ENCODE measurements at regions not wholly inside any gene's neighbourhood (a gene's known extent, or its start where the extent isn't known, plus 50 kb on each side); places are given as distances from the start of the nearest gene placed in this dataset.

GRCh38 chr9:121574774-121575519 lies 75.3 kb upstream of the GGTA1 start:
- Histone ChIP-seq H3K36me3 (no peaks in the 10 kb centered on the region), H3K27ac (no peak overlapping the region), H3K9me3 (no peaks in the 10 kb centered on the region), H3K4me3 (no peak overlapping the region), H3K4me1 (peaks cover 0 to 27% (median 13%) of the 10 kb centered on the region in 4 donors), H3K27me3 (no peaks in the 10 kb centered on the region)
- no peak for TF ChIP-seq CTCF (IDR thresholded peaks at IDR 0.05)
- no peak for DNase-seq
- intact Hi-C loops (cut with DNase I; ENCODE audit: low total_unique reads) = no loop called here

- Histone ChIP-seq H3K9me3 (no peaks in the 10 kb centered on the region), H3K27me3 (no peaks in the 10 kb centered on the region), H3K36me3 (no peaks in the 10 kb centered on the region), H3K4me1 (peaks cover 0 to 19% (median 8%) of the 10 kb centered on the region in 4 donors), H3K4me3 (no peak overlapping the region), H3K27ac (no peak overlapping the region)
- no peak for TF ChIP-seq CTCF (IDR thresholded peaks at IDR 0.05)
- no peak for DNase-seq
- intact Hi-C loops (cut with DNase I; ENCODE audit: low total_unique reads) = no loop called here
These were observed 75.0 kb upstream of the DAB2IP start for GRCh38 chr9:121576281-121577075.

- Histone ChIP-seq H3K4me1 (peaks cover 0 to 25% (median 6%) of the 10 kb centered on the region in 4 donors), H3K4me3 (no peak overlapping the region), H3K27ac (no peak overlapping the region), H3K9me3 (no peaks in the 10 kb centered on the region), H3K27me3 (no peaks in the 10 kb centered on the region), H3K36me3 (no peaks in the 10 kb centered on the region)
- no peak for DNase-seq
- intact Hi-C loops (cut with DNase I; ENCODE audit: low total_unique reads) = no loop called here
- TF ChIP-seq CTCF (IDR thresholded peaks at IDR 0.05) = no peak
These were observed 74.3 kb upstream of the DAB2IP start for GRCh38 chr9:121577166-121577565.

GRCh38 chr9:121577572-121577971 lies 73.9 kb upstream of the DAB2IP start:
- intact Hi-C loops (cut with DNase I; ENCODE audit: low total_unique reads) = no loop called here
- Histone ChIP-seq H3K27ac (no peak overlapping the region), H3K4me3 (no peak overlapping the region), H3K36me3 (no peaks in the 10 kb centered on the region), H3K4me1 (peaks cover 0 to 29% (median 6%) of the 10 kb centered on the region in 4 donors), H3K9me3 (no peaks in the 10 kb centered on the region), H3K27me3 (no peaks in the 10 kb centered on the region)
- TF ChIP-seq CTCF (IDR thresholded peaks at IDR 0.05) = no peak
- no peak for DNase-seq

- no peak for TF ChIP-seq CTCF (IDR thresholded peaks at IDR 0.05)
- Histone ChIP-seq H3K4me3 (no peak overlapping the region), H3K9me3 (no peaks in the 10 kb centered on the region), H3K27me3 (no peaks in the 10 kb centered on the region), H3K4me1 (peaks cover 0 to 22% (median 5%) of the 10 kb centered on the region in 4 donors), H3K27ac (no peak overlapping the region), H3K36me3 (no peaks in the 10 kb centered on the region)
- DNase-seq = no peak
- intact Hi-C loops (cut with DNase I; ENCODE audit: low total_unique reads) = no loop called here
These were observed 69.4 kb upstream of the DAB2IP start for GRCh38 chr9:121581786-121582600.
